ENCODE measurements at regions not wholly inside any gene's neighbourhood (a gene's known extent, or its start where the extent isn't known, plus 50 kb on each side); places are given as distances from the start of the nearest gene placed in this dataset.
"Not testable (repeated sequence)": the region's sequence is repeated elsewhere in the genome, so short reads cannot be mapped to it uniquely, and the experiment has no call there.

- H3K4me3 ChIP-seq, result no peak overlapping the region
- H3K36me3 ChIP-seq, result no peaks in the 10 kb centered on the region
- no peaks in the 10 kb centered on the region for H3K4me1 ChIP-seq
- H3K9me3 ChIP-seq, result no peaks in the 10 kb centered on the region
- H3K27ac ChIP-seq, result no peak overlapping the region
- no peaks in the 10 kb centered on the region for H3K27me3 ChIP-seq
- TF ChIP-seq, protein P1, sequence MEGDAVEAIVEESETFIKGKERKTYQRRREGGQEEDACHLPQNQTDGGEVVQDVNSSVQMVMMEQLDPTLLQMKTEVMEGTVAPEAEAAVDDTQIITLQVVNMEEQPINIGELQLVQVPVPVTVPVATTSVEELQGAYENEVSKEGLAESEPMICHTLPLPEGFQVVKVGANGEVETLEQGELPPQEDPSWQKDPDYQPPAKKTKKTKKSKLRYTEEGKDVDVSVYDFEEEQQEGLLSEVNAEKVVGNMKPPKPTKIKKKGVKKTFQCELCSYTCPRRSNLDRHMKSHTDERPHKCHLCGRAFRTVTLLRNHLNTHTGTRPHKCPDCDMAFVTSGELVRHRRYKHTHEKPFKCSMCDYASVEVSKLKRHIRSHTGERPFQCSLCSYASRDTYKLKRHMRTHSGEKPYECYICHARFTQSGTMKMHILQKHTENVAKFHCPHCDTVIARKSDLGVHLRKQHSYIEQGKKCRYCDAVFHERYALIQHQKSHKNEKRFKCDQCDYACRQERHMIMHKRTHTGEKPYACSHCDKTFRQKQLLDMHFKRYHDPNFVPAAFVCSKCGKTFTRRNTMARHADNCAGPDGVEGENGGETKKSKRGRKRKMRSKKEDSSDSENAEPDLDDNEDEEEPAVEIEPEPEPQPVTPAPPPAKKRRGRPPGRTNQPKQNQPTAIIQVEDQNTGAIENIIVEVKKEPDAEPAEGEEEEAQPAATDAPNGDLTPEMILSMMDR (IDR thresholded peaks at IDR 0.05), result no peak
- intact Hi-C loops (cut with DNase I), result no loop called here
- no peak for DNase-seq (ENCODE audit: low spot score in 2 of 2)
These were observed 170.7 kb upstream of the SFSWAP start for GRCh38 chr12:131540138-131540623.

GRCh38 chr12:131541512-131541911 lies 169.4 kb upstream of the SFSWAP start:
- DNase-seq (ENCODE audit: low spot score in 2 of 2), result not testable (repeated sequence)

GRCh38 chr12:131542351-131542750 lies 168.5 kb upstream of the SFSWAP start:
- H3K9me3 ChIP-seq, result no peaks in the 10 kb centered on the region
- no peak overlapping the region for H3K4me3 ChIP-seq
- TF ChIP-seq, protein P1 (IDR thresholded peaks at IDR 0.05), result no peak
- H3K36me3 ChIP-seq, result no peaks in the 10 kb centered on the region
- H3K27ac ChIP-seq, result no peak overlapping the region
- no peaks in the 10 kb centered on the region for H3K4me1 ChIP-seq
- H3K27me3 ChIP-seq, result no peaks in the 10 kb centered on the region
- no peak for DNase-seq (ENCODE audit: low spot score in 2 of 2)
- intact Hi-C loops (cut with DNase I), result no loop called here

More at GRCh38 chr12:131541512-131541911, 169.4 kb upstream of the SFSWAP start:
- H3K27me3 ChIP-seq; H3K36me3 ChIP-seq; H3K4me1 ChIP-seq; H3K9me3 ChIP-seq; intact Hi-C loops (cut with DNase I); H3K4me3 ChIP-seq; H3K27ac ChIP-seq: not testable (repeated sequence)

GRCh38 chr12:131543040-131543439 lies 167.8 kb upstream of the SFSWAP start:
- Histone ChIP-seq H3K4me3 (no peak overlapping the region), H3K9me3 (no peaks in the 10 kb centered on the region), H3K27ac (no peak overlapping the region), H3K4me1 (no peaks in the 10 kb centered on the region), H3K36me3 (no peaks in the 10 kb centered on the region), H3K27me3 (no peaks in the 10 kb centered on the region)
- TF ChIP-seq, protein P1 (IDR thresholded peaks at IDR 0.05), result no peak
- no peak for DNase-seq (ENCODE audit: low spot score in 2 of 2)
- intact Hi-C loops (cut with DNase I), result no loop called here

DNA sequence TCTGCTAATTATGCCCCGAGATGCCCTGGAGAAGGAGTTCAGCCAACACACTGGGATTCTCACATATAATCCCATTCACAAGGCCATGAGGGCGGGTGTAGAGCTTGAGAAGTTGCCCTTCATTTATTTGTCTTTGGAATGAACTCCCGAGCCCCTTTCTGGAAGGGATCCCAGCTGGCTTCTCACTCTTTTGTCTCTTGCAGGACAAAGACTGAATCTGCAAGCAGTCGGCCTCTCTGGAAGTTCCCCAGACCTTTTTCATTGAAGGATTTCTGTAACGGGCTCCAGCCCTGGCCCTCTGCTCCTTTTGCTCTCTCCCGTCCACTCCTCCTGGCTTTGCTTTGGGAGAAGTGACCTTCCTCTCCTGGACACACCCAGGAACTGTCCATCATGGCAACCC lies 163.3 kb upstream of the SFSWAP start:
- H3K9me3 ChIP-seq, result no peaks in the 10 kb centered on the region
- no peaks in the 10 kb centered on the region for H3K27me3 ChIP-seq
- no peak for DNase-seq (ENCODE audit: low spot score in 2 of 2)
- H3K36me3 ChIP-seq, result no peaks in the 10 kb centered on the region
- TF ChIP-seq, protein P1 (IDR thresholded peaks at IDR 0.05), result no peak
- intact Hi-C loops (cut with DNase I), result no loop called here
- no peak overlapping the region for H3K27ac ChIP-seq
- no peaks in the 10 kb centered on the region for H3K4me1 ChIP-seq
- H3K4me3 ChIP-seq, result no peak overlapping the region

DNA sequence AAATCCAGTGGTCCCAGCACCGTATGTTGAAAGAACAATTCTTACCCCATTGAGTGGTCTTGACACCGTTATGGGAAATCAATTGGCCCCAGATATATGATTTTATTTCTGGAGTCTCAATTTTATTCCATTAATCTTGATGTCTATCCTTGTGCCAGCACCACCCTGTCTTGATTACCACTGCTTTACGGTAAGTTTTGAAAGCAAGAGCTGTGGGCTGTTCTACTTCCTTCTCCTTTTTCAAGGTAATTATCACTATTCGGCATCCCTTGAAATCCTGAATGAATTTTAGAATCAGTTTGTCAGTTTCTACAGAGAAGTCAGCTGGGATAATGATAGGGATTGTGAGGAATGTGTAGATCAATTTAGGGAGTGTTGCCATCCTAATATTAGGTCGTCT lies 160.8 kb upstream of the SFSWAP start:
- H3K4me3 ChIP-seq, result no peak overlapping the region
- no peak overlapping the region for H3K27ac ChIP-seq
- intact Hi-C loops (cut with DNase I), result no loop called here
- H3K4me1 ChIP-seq, result no peaks in the 10 kb centered on the region
- no peak for DNase-seq (ENCODE audit: low spot score in 2 of 2)
- TF ChIP-seq, protein P1 (IDR thresholded peaks at IDR 0.05), result no peak
- H3K9me3 ChIP-seq, result no peaks in the 10 kb centered on the region
- H3K36me3 ChIP-seq, result no peaks in the 10 kb centered on the region
- H3K27me3 ChIP-seq, result no peaks in the 10 kb centered on the region

Measured in ascending aorta (tissue), 2 donors.